Activated CD4-positive, alpha-beta memory T cell treated with anti-CD3 and anti-CD28 coated beads for 36 hours (primary cell): ENCODE measurements at regions not wholly inside any gene's neighbourhood (a gene's known extent, or its start where the extent isn't known, plus 50 kb on each side); places are given as distances from the start of the nearest gene placed in this dataset.
A peak's percentile ranks its signal among the peaks of the same experiment; 100 is the strongest.
"Not testable (repeated sequence)": the region's sequence is repeated elsewhere in the genome, so short reads cannot be mapped to it uniquely, and the experiment has no call there.

Source experiments
- CTCF ChIA-PET: fragments of 350-600 bp; sonication (Branson Sonifier 250); formaldehyde crosslinking; loops from one replicate; lab custom pipeline; 2021; ENCODE audit warnings: antibody characterized with exemption, inconsistent platforms; lab: Charles Lee
- POLR2A ChIA-PET: fragments of 350-600 bp; sonication (Branson Sonifier 250); formaldehyde crosslinking; loops from one replicate; lab custom pipeline; 2021; ENCODE audit warnings: antibody characterized with exemption; lab: Charles Lee
- DNase-seq: peaks from one replicate; pipeline ENCODE4 v3.0.0-alpha.2; 2020
- H3K27ac Mint-ChIP-seq: one replicate; pipeline ENCODE4 v1.8.0; 2021; ENCODE audit warnings: mixed read lengths
- H3K27me3 Mint-ChIP-seq: one replicate; pipeline ENCODE4 v1.8.0; 2021; ENCODE audit warnings: mixed read lengths
- H3K36me3 Mint-ChIP-seq: one replicate; pipeline ENCODE4 v1.8.0; 2021; ENCODE audit warnings: mixed read lengths
- H3K4me1 Mint-ChIP-seq: one replicate; pipeline ENCODE4 v1.8.0; 2021; ENCODE audit warnings: low read depth, mixed read lengths
- H3K4me3 Mint-ChIP-seq: one replicate; pipeline ENCODE4 v1.8.0; 2021; ENCODE audit warnings: mild to moderate bottlenecking, mixed read lengths
- H3K9me3 Mint-ChIP-seq: one replicate; pipeline ENCODE4 v1.8.0; 2021; ENCODE audit warnings: mixed read lengths
- intact Hi-C: fragments of 100-400 bp; cut with micrococcal nuclease; formaldehyde crosslinking; loops from one replicate; pipeline ENCODE4 v1.15.1; 2023

DNA sequence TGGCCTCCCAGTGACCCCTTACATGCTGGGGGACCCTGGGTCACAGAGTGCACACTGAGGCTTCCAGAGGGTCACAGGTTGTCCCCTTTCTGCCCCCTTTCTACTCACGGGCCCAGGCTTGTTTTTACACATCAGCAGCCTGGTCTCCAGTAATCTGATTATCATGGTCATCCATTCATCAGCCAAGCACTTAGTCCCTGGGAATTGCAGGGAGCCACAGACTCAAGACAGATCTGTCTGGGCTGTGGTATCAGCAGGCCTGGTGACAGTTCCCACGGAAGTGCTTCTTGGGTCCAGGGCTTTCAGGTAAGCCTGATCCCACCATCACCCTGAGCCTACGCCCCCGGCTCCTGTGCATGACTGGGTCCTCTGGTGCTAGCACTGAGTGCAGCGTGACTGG, 86.6 kb upstream of the OSBPL11 start:
- POLR2A ChIA-PET, CTCF ChIA-PET, DNase-seq, intact Hi-C loops, H3K4me3 Mint-ChIP-seq, H3K4me1 Mint-ChIP-seq, H3K36me3 Mint-ChIP-seq, H3K27ac Mint-ChIP-seq, H3K27me3 Mint-ChIP-seq, H3K9me3 Mint-ChIP-seq: not testable (repeated sequence)

DNA sequence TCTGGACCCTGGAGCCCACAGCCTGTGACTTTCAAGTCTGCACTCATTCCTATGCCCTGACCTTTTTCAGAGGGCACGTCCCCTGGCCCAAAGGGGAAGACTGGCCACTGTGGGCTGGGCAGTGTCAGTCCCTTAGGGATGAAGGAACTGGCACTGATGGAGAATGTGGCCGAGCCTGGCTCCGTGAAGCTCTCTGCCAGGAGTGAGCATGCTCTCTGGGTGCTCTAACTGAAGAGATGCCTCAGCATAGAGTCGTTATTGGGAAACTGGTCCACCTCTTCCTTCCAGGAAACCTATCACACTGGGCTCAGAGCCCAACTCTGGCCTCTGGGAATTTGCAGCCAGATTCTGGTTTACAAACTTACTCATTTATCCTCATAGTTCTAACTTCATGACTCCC, 87.3 kb upstream of the OSBPL11 start:
- H3K4me1 Mint-ChIP-seq, H3K27ac Mint-ChIP-seq, H3K36me3 Mint-ChIP-seq, H3K9me3 Mint-ChIP-seq, CTCF ChIA-PET, H3K4me3 Mint-ChIP-seq, DNase-seq, H3K27me3 Mint-ChIP-seq, POLR2A ChIA-PET, intact Hi-C loops: not testable (repeated sequence)

DNA sequence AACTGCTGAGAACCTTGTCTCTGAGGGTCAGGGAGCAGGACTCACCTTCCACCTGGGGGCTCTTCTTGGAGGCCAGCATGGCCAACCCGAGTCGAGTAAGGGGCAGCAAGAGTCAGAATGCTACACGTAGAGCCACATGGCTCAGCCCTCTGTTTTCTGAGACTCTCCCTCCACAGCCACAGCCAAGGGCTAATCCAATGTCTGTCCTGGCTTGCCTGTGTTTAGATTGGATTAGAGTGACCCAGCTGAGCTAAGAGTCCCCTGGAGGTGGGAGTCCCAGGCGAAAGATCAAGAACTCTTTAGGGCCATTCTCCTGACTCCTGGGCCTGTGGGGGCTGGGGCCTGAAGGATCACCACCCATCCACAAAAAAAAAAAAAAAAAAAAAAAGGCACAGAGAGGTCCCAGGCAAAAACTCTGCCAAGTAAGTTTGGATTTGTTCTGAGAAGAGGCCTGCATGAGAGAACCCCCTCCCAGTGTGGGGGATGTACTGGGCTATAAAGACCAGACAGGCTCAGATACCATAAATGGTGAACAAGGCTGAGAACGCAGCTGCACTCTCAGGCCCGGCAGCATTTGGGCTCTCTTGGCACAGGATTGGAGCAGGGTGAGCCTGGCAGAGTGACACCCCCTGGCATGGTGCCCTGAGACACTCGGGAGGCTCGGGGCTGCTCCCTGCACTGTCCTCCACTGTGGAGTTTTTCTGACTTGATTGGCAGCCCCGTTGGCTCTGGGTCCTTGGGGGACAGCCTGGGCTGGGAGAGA, 88.0 kb upstream of the OSBPL11 start:
- H3K9me3 Mint-ChIP-seq, result no peaks in the 10 kb centered on the region
- H3K27me3 Mint-ChIP-seq, result peaks cover 9% of the 10 kb centered on the region
- H3K27ac Mint-ChIP-seq, result no peak overlapping the region
- no peaks in the 10 kb centered on the region for H3K4me1 Mint-ChIP-seq
- no peak overlapping the region for H3K4me3 Mint-ChIP-seq
- no peaks in the 10 kb centered on the region for H3K36me3 Mint-ChIP-seq
- ChIA-PET CTCF (no interaction called here), POLR2A (no interaction called here)
- DNase-seq, result no peak
- intact Hi-C loops, result no loop called here

DNA sequence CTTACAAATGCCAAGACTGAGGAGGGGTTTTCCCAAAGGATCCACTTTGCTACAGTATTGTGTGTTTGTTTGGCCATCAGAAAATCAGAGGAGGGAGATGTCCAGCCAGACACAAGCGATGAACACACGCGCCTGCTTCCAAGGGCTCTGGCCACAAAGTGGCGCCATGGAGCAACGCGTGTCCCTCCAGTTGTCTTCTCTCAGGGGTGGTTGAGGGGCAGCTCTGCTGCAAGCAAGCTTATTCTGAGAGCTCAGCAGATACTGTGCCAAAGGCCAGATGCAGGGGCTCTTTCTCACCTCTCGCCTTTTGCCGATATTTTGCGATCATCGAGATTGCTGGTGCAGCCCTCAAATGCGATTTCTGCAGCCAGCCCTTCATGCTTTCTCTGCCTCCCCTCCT, 88.9 kb upstream of the OSBPL11 start:
- Mint-ChIP-seq H3K36me3 (no peaks in the 10 kb centered on the region), H3K27me3 (peaks cover 9% of the 10 kb centered on the region), H3K27ac (no peak overlapping the region), H3K4me1 (no peaks in the 10 kb centered on the region), H3K9me3 (no peaks in the 10 kb centered on the region), H3K4me3 (no peak overlapping the region)
- intact Hi-C loops, result no loop called here
- CTCF ChIA-PET, result no interaction called here
- DNase-seq, result no peak
- POLR2A ChIA-PET, result no interaction called here

DNA sequence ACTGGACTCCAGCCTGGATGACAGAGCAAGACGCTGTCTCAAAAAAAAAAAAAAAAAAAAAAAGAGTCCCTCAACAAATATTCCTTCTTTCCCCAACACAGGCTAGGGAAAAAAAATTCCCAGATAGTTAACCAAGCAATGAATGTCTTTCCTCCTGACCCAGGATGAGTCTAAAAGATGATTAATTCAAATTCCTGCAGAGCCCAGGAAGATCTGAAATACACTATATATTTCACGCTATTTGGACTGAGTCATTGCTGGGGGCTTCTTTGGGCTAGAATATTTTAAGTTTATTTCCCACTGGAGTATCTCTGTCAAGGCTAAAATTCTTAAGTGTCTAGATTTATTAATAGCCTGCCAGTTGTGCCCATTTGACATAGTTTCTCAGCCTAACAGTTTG, 90.4 kb upstream of the OSBPL11 start:
- H3K27ac Mint-ChIP-seq, H3K36me3 Mint-ChIP-seq, H3K27me3 Mint-ChIP-seq, H3K4me3 Mint-ChIP-seq, CTCF ChIA-PET, POLR2A ChIA-PET, H3K9me3 Mint-ChIP-seq, H3K4me1 Mint-ChIP-seq, DNase-seq, intact Hi-C loops: not testable (repeated sequence)

DNA sequence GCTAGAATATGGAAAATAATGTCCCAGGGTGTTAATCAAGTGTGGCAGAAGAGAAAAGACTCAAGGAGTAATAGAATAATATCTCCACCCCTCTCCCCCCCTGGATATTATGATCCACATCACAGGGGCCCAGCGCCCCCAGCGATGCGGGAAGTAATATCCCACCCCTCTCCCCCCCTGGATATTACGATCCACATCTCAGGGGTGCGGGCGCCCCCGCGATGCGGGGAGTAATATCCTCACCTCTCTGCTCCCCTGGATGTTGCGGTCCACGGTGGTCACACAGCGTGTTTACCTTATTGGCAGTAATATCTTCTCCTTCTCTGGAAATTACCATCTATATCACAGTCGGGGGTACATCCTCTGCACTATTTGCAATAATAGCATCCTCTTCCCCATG, 97.1 kb upstream of the OSBPL11 start:
- ChIA-PET CTCF (no interaction called here), POLR2A (no interaction called here)
- intact Hi-C loops, result no loop called here
- no peak overlapping the region for H3K4me3 Mint-ChIP-seq
- no peaks in the 10 kb centered on the region for H3K4me1 Mint-ChIP-seq
- peaks cover 2% of the 10 kb centered on the region for H3K27me3 Mint-ChIP-seq
- no peaks in the 10 kb centered on the region for H3K36me3 Mint-ChIP-seq
- no peak overlapping the region for H3K27ac Mint-ChIP-seq
- DNase-seq, result no peak
- no peaks in the 10 kb centered on the region for H3K9me3 Mint-ChIP-seq

DNA sequence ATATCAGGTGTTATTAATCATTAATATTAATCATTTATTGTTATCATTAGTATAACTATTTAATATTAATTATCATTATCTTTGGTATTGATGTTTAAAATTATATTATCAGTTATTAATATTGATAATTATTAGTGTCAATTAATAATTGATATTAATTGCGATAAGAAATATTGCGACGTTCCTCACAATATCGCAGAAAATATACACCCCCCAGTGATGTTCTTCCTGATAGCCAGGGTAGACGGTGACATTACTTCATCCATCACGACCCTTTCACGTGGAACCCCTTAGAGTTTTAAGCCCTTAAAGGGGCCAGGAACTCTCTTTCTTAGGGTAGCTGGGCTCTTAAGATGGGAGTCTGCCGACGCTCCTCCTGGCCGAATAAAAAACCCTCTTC, 98.6 kb upstream of the OSBPL11 start:
- Mint-ChIP-seq H3K27me3 (peaks cover 2% of the 10 kb centered on the region), H3K27ac (no peak overlapping the region), H3K9me3 (no peaks in the 10 kb centered on the region), H3K4me3 (no peak overlapping the region), H3K4me1 (peaks cover 4% of the 10 kb centered on the region), H3K36me3 (no peaks in the 10 kb centered on the region)
- POLR2A ChIA-PET, result no interaction called here
- no peak for DNase-seq
- intact Hi-C loops, result no loop called here
- CTCF ChIA-PET, result no interaction called here

DNA sequence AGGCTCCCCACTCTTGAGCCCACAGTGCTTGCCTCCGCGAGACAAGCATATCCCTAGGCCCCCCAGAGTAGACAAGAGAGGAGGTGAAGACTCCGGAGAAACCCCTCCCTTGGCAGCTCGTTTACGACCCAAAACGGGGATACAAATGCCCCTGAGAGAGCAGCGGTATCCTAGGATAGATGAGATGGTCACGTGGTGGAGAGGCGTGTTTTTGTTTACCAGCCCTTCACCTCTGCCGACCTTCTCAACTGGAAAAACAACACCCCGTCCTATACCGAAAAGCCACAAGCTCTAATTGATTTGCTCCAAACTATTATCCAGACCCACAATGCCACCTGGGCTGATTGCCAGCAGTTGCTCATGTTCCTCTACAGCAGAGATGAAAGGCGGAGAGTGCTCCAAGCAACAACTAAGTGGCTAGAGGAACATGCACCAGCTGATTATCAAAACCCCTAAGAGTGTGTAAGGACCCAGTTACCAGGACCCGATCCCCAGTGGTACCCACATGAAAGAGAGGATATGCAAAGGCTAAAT, 99.5 kb upstream of the OSBPL11 start:
- Mint-ChIP-seq H3K9me3 (no peaks in the 10 kb centered on the region), H3K27ac (no peak overlapping the region), H3K4me1 (peaks cover 4% of the 10 kb centered on the region), H3K4me3 (no peak overlapping the region), H3K27me3 (peaks cover 2% of the 10 kb centered on the region), H3K36me3 (no peaks in the 10 kb centered on the region)
- ChIA-PET POLR2A (no interaction called here), CTCF (no interaction called here)
- DNase-seq, result no peak
- intact Hi-C loops, result no loop called here

DNA sequence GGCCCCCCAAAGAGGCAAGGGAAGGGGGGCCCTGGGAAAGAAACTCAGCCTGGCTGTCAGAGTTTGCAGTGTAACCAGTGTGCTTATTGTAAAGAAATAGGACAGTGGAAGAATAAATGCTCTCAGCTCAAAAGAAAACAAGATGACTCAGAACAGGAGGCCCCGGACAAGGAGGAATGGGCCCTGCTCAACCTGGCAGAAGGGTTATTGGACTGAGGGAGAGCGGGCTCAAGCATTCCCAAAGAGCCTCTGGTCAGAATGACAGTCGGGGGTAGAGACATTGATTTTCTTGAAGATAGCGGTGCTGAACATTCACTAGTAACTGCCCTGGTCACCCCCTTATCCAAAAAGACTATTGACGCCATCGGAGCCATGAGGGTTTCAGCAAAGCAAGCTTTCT, 100.4 kb upstream of the OSBPL11 start:
- no peaks in the 10 kb centered on the region for H3K9me3 Mint-ChIP-seq
- no peak overlapping the region for H3K27ac Mint-ChIP-seq
- intact Hi-C loops, result no loop called here
- POLR2A ChIA-PET, result no interaction called here
- DNase-seq, result no peak
- peaks cover 4% of the 10 kb centered on the region for H3K4me1 Mint-ChIP-seq
- H3K36me3 Mint-ChIP-seq, result no peaks in the 10 kb centered on the region
- no peak overlapping the region for H3K4me3 Mint-ChIP-seq
- CTCF ChIA-PET, result no interaction called here
- peaks cover 2% of the 10 kb centered on the region for H3K27me3 Mint-ChIP-seq

DNA sequence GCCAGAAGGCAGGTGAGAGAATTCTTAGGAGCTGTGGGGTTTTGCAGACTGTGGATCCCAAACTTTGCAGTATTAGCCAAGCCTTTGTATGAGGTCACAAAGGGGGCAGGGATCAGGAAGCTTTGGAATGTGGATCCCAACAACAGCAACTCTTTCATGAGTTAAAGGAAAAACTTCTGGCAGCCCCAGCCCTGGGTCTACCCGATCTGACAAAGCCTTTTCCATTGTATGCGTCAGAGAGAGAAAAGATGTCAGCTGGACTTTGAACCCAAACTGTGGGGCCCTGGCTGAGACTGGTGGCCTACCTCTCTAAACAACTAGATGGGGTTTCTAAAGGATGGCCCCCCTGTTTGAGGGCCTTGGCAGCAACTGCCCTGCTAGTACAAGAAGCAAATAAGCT, 101.8 kb upstream of the OSBPL11 start:
- POLR2A ChIA-PET, intact Hi-C loops, H3K36me3 Mint-ChIP-seq, H3K4me3 Mint-ChIP-seq, H3K27me3 Mint-ChIP-seq, H3K27ac Mint-ChIP-seq, H3K9me3 Mint-ChIP-seq, H3K4me1 Mint-ChIP-seq, DNase-seq, CTCF ChIA-PET: not testable (repeated sequence)

DNA sequence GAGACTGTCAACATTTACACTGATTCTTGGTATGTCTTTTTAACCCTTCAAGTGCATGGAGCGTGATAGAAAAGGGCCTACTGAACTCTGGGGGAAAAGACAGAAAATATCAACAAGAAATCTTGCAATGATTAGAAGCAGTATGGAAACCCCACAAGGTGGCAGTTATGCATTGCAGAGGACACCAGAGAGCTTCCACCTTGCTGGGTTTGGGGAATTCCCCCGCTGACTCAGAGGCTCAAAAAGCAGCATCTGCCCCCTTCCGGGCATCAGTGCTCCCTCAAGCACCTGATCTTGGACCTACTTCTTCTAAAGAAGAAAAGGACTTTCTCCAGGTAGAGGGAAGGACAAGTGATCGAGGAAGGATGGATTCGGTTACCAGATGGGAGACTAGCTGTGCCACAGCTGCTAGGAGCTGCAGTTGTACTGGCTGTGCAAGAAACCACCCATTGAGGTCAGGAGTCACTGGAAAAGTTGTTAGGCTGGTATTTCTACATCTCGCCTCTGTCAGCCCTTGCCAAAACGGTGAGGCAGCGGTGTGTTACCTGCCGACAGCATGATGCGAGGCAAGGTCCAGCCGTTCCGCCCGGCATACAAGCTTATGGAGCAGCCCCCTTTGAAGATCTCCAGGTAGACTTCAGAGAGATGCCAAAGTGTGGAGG, 102.8 kb upstream of the OSBPL11 start:
- intact Hi-C loops, result loop anchor here (2.0 kb wide), 1 partner anchor 45 kb away; no protein-coding TSS in a partner anchor
- DNase-seq, result peak; percentile 71
- POLR2A ChIA-PET, CTCF ChIA-PET, H3K27me3 Mint-ChIP-seq, H3K4me3 Mint-ChIP-seq, H3K36me3 Mint-ChIP-seq, H3K9me3 Mint-ChIP-seq, H3K4me1 Mint-ChIP-seq, H3K27ac Mint-ChIP-seq: not testable (repeated sequence)

DNA sequence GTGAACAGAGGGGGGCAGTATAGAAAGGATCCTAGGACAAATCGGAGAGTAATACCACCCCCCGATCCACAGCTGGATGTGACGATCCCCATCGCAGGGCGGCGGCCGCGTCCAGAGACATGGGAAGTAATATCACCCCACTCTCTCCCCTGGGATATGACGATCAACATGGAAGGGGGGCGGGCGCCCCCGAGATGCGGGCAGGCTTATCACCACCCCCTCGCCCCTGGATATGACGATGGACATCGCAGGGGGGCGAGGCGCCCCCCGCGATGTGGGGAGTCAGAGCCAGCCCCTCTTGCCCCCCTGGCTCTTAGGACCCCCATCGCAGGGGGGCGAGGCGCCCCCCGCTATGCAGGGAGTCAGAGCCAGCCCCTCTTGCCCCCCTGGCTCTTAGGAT, 120.4 kb upstream of the OSBPL11 start:
- ChIA-PET POLR2A (no interaction called here), CTCF (no interaction called here)
- intact Hi-C loops, result no loop called here
- H3K27me3 Mint-ChIP-seq, result no peaks in the 10 kb centered on the region
- H3K27ac Mint-ChIP-seq, result no peak overlapping the region
- H3K4me1 Mint-ChIP-seq, result no peaks in the 10 kb centered on the region
- H3K36me3 Mint-ChIP-seq, result no peaks in the 10 kb centered on the region
- H3K4me3 Mint-ChIP-seq, result no peak overlapping the region
- no peaks in the 10 kb centered on the region for H3K9me3 Mint-ChIP-seq
- DNase-seq, result no peak

DNA sequence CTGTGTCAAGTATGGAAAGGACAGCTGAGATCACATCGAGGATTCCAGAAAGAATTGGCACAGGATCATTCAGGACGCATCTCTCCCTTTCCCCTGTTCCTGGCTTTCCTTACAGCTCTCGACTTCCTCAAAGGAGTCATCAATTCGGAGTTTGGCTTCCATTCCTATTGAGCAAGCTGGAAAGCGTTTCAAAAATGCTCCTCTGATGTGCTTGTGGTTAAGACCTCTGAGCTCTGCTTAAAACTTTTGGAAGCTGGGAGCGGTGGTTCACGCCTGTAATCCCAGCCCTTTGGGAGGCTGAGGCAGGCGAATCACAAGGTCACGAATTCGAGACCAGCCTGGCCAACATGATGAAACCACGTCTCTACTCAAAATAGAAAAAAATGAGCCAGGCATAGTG, 136.9 kb upstream of the OSBPL11 start:
- CTCF ChIA-PET, H3K27ac Mint-ChIP-seq, H3K9me3 Mint-ChIP-seq, DNase-seq, POLR2A ChIA-PET, intact Hi-C loops, H3K4me3 Mint-ChIP-seq, H3K4me1 Mint-ChIP-seq, H3K36me3 Mint-ChIP-seq, H3K27me3 Mint-ChIP-seq: not testable (repeated sequence)
